Ishikawa (cell line): ENCODE measurements at regions not wholly inside any gene's neighbourhood (a gene's known extent, or its start where the extent isn't known, plus 50 kb on each side); places are given as distances from the start of the nearest gene placed in this dataset.

Experiments used
- CEBPB ChIP-seq: IDR thresholded peaks from 2 replicates; pipeline ENCODE4 v1.6.1; 2012
- CREB1 ChIP-seq: IDR thresholded peaks from 2 replicates; pipeline ENCODE4 v1.6.1; 2012; ENCODE audit warnings: low read depth
- EGR1 ChIP-seq: IDR thresholded peaks from 2 replicates; pipeline ENCODE4 v1.6.1; 2012
- EP300 ChIP-seq: IDR thresholded peaks from 2 replicates; pipeline ENCODE4 v1.6.1; 2012; ENCODE audit warnings: borderline replicate concordance
- FOXM1 ChIP-seq: IDR thresholded peaks from 2 replicates; pipeline ENCODE4 v1.6.1; 2012; ENCODE audit warnings: low read depth, borderline replicate concordance
- MAX ChIP-seq: IDR thresholded peaks from 2 replicates; pipeline ENCODE4 v1.6.1; 2012
- RAD21 ChIP-seq: IDR thresholded peaks from 2 replicates; pipeline ENCODE4 v1.6.1; 2012; ENCODE audit warnings: low read depth
- TAF1 ChIP-seq: IDR thresholded peaks from 2 replicates; pipeline ENCODE4 v1.6.1; 2012; ENCODE audit warnings: low read depth, mild to moderate bottlenecking
- TEAD4 ChIP-seq: IDR thresholded peaks from 2 replicates; pipeline ENCODE4 v1.6.1; 2012
- YY1 ChIP-seq: IDR thresholded peaks from 2 replicates; pipeline ENCODE4 v1.6.1; 2012; ENCODE audit warnings: low read depth
- TF ChIP-seq, protein P1 (sequence below): IDR thresholded peaks from 2 replicates; pipeline ENCODE4 v1.6.1; 2012; ENCODE audit warnings: low read depth, mild to moderate bottlenecking

GRCh38 chr13:83423861-83424260, 458.4 kb downstream of the SLITRK1 start:
- TF ChIP-seq RAD21, result no peak
- TF ChIP-seq, protein P1, sequence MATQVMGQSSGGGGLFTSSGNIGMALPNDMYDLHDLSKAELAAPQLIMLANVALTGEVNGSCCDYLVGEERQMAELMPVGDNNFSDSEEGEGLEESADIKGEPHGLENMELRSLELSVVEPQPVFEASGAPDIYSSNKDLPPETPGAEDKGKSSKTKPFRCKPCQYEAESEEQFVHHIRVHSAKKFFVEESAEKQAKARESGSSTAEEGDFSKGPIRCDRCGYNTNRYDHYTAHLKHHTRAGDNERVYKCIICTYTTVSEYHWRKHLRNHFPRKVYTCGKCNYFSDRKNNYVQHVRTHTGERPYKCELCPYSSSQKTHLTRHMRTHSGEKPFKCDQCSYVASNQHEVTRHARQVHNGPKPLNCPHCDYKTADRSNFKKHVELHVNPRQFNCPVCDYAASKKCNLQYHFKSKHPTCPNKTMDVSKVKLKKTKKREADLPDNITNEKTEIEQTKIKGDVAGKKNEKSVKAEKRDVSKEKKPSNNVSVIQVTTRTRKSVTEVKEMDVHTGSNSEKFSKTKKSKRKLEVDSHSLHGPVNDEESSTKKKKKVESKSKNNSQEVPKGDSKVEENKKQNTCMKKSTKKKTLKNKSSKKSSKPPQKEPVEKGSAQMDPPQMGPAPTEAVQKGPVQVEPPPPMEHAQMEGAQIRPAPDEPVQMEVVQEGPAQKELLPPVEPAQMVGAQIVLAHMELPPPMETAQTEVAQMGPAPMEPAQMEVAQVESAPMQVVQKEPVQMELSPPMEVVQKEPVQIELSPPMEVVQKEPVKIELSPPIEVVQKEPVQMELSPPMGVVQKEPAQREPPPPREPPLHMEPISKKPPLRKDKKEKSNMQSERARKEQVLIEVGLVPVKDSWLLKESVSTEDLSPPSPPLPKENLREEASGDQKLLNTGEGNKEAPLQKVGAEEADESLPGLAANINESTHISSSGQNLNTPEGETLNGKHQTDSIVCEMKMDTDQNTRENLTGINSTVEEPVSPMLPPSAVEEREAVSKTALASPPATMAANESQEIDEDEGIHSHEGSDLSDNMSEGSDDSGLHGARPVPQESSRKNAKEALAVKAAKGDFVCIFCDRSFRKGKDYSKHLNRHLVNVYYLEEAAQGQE, result no peak
- no peak for TF ChIP-seq CEBPB
- TF ChIP-seq FOXM1, result no peak
- no peak for TF ChIP-seq YY1
- no peak for TF ChIP-seq EP300
- no peak for TF ChIP-seq EGR1
- no peak for TF ChIP-seq MAX
- TF ChIP-seq TEAD4, result no peak
- TF ChIP-seq TAF1, result no peak
- no peak for TF ChIP-seq CREB1
